ENCODE measurements at regions not wholly inside any gene's neighbourhood (a gene's known extent, or its start where the extent isn't known, plus 50 kb on each side); places are given as distances from the start of the nearest gene placed in this dataset.
"Not testable (repeated sequence)": the region's sequence is repeated elsewhere in the genome, so short reads cannot be mapped to it uniquely, and the experiment has no call there.

- intact Hi-C loops (cut with DNase I), result no loop called here
- DNase-seq (ENCODE audit: low spot score), result no peak
Measured at GRCh38 chr3:8317661-8318649, 183.7 kb upstream of the LMCD1 start.

DNA sequence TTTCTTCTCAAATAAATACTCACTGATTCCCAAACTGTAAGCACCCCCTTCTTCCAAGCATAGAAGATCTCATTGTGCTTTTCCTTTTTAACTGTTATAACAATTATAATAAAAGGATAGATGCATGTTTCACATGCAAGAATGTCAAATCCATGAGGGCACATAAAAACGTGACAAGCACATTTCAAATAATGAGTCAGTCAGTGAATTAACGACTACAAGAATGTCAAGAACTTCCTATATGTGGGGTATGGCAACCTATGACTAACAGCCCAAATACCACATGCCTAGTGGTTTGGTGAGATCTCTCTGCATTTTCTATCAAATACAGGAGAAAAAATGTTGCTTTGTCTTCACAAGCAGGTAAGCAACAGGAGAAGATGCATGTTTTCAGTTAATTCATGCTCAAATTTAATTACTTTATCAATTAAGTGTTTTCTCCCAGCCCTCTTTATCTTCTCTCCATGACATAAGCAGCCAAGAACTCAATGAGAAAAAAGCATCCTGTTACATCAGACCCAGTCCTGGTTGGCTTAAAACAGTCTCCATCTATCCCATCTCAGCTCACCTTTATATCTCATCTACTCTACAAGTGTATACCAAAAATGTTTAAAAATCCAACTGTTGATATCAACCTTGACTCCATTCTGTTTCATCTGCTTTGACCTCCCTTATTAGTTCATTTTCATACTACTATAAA lies 181.5 kb upstream of the LMCD1 start:
- intact Hi-C loops (cut with DNase I), result loop anchor here (5.0 to 10.0 kb wide), 2 partner anchors 95 to 97 kb away; no protein-coding TSS in a partner anchor
- no peak for DNase-seq (ENCODE audit: low spot score)

DNA sequence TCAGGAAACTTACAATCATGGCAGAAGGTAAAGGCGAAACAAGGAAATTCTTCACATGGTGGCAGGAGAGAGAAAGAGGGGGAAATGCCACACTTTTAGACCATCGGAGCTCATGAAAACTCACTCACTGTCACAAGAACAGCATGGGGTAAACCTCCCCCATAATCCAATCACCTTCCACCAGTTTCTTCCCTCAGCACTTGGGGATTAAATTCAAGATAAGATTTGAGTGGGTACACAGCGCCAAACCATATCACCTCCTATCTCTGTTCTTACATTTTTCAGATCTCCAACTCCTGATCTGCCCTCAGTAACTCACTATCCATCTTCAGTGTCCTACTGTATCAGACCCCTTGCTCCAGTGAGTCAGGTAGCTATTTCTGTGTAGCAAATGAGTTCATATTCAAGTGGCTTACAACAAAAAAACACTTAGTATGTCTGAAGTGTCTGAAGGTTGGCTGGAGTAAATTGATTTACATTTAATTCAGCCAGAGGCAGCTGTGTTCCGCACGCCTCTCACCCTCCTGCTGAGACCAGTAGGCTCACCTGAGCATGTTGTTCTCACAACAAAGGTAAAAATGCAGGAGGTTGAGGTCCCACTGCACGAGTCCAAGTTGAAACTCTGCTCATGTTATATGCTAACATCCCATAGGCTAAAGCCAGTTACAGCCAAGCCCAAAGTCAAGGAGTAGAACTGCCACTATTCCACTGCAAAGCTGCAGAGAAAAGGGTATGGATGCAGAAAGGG lies 180.7 kb upstream of the LMCD1 start:
- no peak for DNase-seq (ENCODE audit: low spot score)
- intact Hi-C loops (cut with DNase I), result loop anchor here (5.0 to 10.0 kb wide), 2 partner anchors 94 to 96 kb away; no protein-coding TSS in a partner anchor

- DNase-seq (ENCODE audit: low spot score), result peak; percentile 79
- intact Hi-C loops (cut with DNase I), result loop anchor here (5.0 to 10.0 kb wide), 2 partner anchors 90 to 93 kb away; no protein-coding TSS in a partner anchor
Measured at GRCh38 chr3:8324747-8325146, 176.9 kb upstream of the LMCD1 start.

- intact Hi-C loops (cut with DNase I), result loop anchor here in 1 of 2 donors (10.0 kb wide), 1 partner anchor 89 kb away; no protein-coding TSS in a partner anchor
- DNase-seq (ENCODE audit: low spot score), result no peak
Measured at GRCh38 chr3:8325306-8325705, 176.3 kb upstream of the LMCD1 start.

DNA sequence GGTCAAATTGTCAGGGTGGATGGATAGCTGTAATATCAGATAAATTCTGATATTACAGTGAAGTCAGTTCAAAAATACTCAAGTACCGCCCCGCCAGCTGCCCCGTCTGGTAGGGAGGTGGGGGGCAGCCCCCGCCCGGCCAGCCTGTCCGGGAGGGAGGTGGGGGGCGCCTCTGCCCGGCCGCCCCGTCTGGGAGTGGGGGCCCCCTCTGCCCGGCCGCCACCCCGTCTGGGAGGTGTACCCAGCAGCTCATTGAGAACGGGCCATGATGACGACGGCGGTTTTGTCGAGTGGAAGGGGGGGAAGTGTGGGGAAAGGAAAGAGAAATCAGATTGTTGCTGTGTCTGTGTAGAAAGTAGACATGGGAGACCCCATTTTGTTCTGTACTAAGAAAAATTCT lies 175.8 kb upstream of the LMCD1 start:
- DNase-seq (ENCODE audit: low spot score), result not testable (repeated sequence)
- intact Hi-C loops (cut with DNase I), result loop anchor here in 1 of 2 donors (10.0 kb wide), 1 partner anchor 89 kb away; no protein-coding TSS in a partner anchor

- no peak for DNase-seq (ENCODE audit: low spot score)
- intact Hi-C loops (cut with DNase I), result loop anchor here in 1 of 2 donors (10.0 kb wide), 1 partner anchor 87 kb away; no protein-coding TSS in a partner anchor
Measured at GRCh38 chr3:8327739-8328138, 173.9 kb upstream of the LMCD1 start.

DNA sequence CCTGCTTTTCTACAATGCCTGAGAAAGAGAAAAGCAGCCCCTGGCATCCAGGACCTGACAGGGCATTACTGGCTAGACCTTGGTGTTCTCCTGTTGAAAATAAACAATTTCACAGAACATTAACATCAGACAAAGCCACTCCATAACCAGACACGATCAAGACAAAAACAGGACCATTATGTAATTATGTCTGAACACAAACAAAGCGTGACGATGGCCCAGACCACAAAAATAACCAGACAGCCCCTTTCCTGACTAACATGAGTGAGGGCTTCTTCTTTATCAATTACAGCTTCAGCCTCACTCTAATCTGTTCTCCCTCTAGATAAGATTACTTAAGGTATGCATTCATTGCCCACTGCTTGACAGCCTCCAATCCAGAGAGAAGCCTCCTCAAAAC lies 172.7 kb upstream of the LMCD1 start:
- no peak for DNase-seq (ENCODE audit: low spot score)
- intact Hi-C loops (cut with DNase I), result loop anchor here in 1 of 2 donors (10.0 kb wide), 1 partner anchor 86 kb away; no protein-coding TSS in a partner anchor

- intact Hi-C loops (cut with DNase I), result loop anchor here in 1 of 2 donors (10.0 kb wide), 1 partner anchor 85 kb away; no protein-coding TSS in a partner anchor
- no peak for DNase-seq (ENCODE audit: low spot score)
Measured at GRCh38 chr3:8329598-8329997, 172.0 kb upstream of the LMCD1 start.

- intact Hi-C loops (cut with DNase I), result no loop called here
- no peak for DNase-seq (ENCODE audit: low spot score)
Measured at GRCh38 chr3:8336456-8336855, 165.2 kb upstream of the LMCD1 start.

- intact Hi-C loops (cut with DNase I), result no loop called here
Measured at GRCh38 chr3:8338424-8338823, 163.2 kb upstream of the LMCD1 start.

DNA sequence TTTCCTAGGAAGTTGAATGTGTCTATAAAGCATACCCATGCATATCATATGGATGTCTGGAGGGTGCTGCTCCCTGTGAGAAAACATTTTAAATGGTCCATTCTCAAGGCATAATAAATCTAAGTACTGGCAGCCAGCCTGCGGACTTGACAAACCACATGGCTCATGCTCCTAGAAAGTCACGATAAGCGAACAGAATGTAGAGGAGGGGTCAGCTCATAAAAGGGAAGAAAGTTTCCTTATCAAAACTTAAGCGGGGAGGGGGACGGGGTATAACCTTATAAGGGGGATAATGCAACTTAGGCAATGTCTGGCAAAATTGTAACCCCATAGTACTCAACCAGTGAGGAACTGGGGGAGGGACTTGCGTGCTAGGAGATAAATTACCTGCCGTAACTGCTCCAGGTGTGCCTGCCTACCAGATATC lies 159.8 kb upstream of the LMCD1 start:
- DNase-seq (ENCODE audit: low spot score), result no peak
- intact Hi-C loops (cut with DNase I), result no loop called here

More at GRCh38 chr3:8338424-8338823, 163.2 kb upstream of the LMCD1 start:
- no peak for DNase-seq (ENCODE audit: low spot score)

DNA sequence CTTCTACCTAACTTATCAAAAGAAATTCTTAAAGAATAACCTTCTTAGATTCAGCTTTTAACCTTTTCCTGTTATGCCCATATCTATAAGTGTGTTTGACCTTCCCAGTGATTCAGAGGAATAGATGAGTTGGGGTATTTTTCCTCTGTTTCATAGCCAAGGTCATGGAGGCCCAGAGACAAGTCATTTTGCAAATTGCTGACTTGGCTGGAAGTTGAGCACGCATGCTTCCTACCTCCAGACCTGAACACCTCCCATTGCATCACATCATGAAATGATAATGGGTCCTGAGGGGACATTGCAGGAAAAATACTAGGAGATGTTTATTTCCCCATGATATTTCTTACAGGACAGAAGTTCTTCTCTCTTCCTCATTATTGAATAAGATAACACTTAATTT lies 158.6 kb upstream of the LMCD1 start:
- no peak for DNase-seq (ENCODE audit: low spot score)
- intact Hi-C loops (cut with DNase I), result no loop called here

DNA sequence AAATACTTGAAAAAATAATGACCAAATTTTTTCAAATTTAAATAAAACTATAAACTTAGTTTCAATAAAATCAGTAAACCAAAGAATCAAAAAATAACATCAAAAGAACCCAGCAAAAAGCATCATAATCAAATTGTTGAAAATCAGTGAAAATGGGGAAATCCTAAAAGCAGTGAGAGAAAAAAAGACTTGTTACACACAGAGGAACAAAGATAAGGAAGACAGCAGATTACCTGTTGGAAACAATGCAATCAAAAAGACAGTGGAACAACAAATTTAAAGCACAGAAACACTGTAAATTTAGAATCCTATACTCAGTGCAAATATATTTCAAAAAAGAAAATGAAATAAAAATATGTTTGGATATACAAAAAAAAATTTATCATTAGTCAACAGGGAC lies 156.2 kb upstream of the LMCD1 start:
- DNase-seq (ENCODE audit: low spot score), result no peak
- intact Hi-C loops (cut with DNase I), result no loop called here

- DNase-seq (ENCODE audit: low spot score), result no peak
- intact Hi-C loops (cut with DNase I), result no loop called here
Measured at GRCh38 chr3:8348076-8348475, 153.5 kb upstream of the LMCD1 start.

GRCh38 chr3:8352475-8352874 lies 149.1 kb upstream of the LMCD1 start:
- no peak for DNase-seq (ENCODE audit: low spot score)
- intact Hi-C loops (cut with DNase I), result no loop called here

DNA sequence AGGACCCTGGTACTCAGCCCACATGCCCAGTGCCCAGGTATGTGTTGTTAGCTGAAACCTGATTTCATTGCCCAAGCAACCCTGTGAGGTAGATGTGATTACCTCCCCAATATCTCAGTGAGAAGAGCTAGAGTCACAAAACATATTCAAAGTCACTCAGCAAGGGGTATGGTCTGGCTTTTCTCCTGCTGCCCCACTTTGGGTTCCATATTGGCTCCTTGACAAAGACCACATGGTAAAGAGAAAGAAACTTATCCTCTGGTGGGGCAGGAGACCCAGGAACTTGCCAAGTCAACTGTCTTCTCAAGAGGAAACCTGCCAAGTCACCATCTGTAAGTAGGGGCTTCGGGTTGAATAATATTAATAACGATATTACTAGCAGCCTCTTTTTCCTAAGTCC lies 148.3 kb upstream of the LMCD1 start:
- intact Hi-C loops (cut with DNase I), result no loop called here
- DNase-seq (ENCODE audit: low spot score), result no peak

DNA sequence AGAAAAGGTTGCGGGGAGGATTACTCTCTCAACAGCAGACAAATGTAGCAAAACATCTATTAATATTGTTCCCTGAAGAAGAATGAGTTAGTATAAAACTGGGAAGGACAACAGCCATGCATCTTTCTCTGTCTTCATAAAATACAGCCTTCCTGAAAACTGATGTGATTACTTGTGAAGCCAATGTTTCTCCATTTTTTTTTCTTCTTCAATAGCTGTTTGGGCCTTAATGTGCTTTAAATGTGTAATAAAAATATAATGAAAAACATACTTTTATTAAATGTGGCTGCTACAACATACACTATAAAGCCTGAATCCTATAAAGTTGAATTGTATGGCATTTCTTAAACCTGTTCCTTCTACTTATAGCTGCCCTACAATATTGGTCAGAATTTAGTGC lies 146.3 kb upstream of the LMCD1 start:
- no peak for DNase-seq (ENCODE audit: low spot score)
- intact Hi-C loops (cut with DNase I), result no loop called here

DNA sequence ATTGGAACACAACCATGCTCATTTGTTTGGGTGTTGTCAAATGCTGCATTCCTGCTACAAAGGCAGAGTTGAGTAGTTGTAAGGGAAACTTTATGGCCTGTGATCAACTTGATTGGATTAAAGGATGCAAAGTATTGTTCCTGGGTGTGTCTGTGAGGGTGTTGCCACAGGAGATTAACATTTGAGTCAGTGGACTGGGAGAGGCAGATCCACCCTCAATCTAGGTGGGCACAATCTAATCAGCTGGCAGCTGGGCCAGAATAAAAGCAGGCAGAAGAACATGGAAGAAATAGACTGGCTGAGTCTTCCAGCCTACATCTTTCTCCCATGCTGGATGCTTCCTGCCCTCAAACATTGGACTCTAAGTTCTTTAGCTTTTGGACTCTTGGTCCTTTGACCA lies 145.6 kb upstream of the LMCD1 start:
- intact Hi-C loops (cut with DNase I), result not testable (repeated sequence)

More for the DNA sequence above, 145.6 kb upstream of the LMCD1 start:
- DNase-seq (ENCODE audit: low spot score), result not testable (repeated sequence)
